GM23248 (cell line): ENCODE measurements at regions not wholly inside any gene's neighbourhood (a gene's known extent, or its start where the extent isn't known, plus 50 kb on each side); places are given as distances from the start of the nearest gene placed in this dataset.

Experiments used
- EZH2 ChIP-seq: fragments of 200-600 bp; sonication (generic); IDR thresholded peaks from 2 replicates; pipeline ENCODE4 v1.6.1; 2018; ENCODE audit warnings: antibody characterized with exemption, mild to moderate bottlenecking; ENCODE audit not compliant: insufficient read depth, poor library complexity, severe bottlenecking
- EZH2phosphoT487 ChIP-seq: fragments of 200-600 bp; sonication (generic); IDR thresholded peaks from 2 replicates; pipeline ENCODE4 v1.6.1; 2018; ENCODE audit warnings: antibody characterized with exemption, moderate library complexity, mild to moderate bottlenecking, low read depth; ENCODE audit not compliant: insufficient read depth

DNA sequence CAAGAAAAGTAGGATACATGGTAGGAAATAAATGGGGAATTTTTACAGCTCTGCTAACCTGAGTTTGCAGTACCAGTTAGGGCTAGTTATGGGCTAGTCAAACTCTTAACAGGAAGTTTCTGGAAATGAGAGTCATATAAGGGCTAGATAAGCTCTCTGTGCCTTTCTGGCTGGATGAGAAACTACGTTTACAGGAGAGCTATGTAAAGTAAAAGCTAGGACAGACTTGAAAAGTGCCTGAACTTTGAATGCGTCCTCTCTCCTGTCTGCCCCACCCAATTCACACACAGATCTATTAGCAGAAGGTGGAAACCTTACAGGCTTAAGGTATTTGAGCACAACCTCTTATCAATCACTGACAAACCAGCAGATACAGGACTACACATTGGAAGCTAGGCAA is 167.1 kb downstream of the SNX19 start:
- TF ChIP-seq EZH2phosphoT487 (no peak), EZH2 (no peak)
